Endothelial cell (in vitro differentiated cells): ENCODE measurements at regions not wholly inside any gene's neighbourhood (a gene's known extent, or its start where the extent isn't known, plus 50 kb on each side); places are given as distances from the start of the nearest gene placed in this dataset.
A peak's percentile ranks its signal among the peaks of the same experiment; 100 is the strongest.

Experiments
- DNase-seq: peaks from one replicate; pipeline ENCODE4 v3.0.0; 2021; ENCODE audit warnings: low spot score
- H3K27ac Mint-ChIP-seq: one replicate; pipeline ENCODE4 v1.8.0; 2021; ENCODE audit warnings: mixed read lengths, inconsistent platforms; ENCODE audit not compliant: unreplicated experiment
- H3K27me3 Mint-ChIP-seq: one replicate; pipeline ENCODE4 v1.8.0; 2021; ENCODE audit warnings: mild to moderate bottlenecking, moderate library complexity, mixed read lengths, inconsistent platforms; ENCODE audit not compliant: unreplicated experiment
- H3K36me3 Mint-ChIP-seq: one replicate; pipeline ENCODE4 v1.8.0; 2021; ENCODE audit warnings: mild to moderate bottlenecking, low read depth, mixed read lengths, inconsistent platforms; ENCODE audit not compliant: unreplicated experiment
- H3K4me1 Mint-ChIP-seq: one replicate; pipeline ENCODE4 v1.8.0; 2021; ENCODE audit warnings: mild to moderate bottlenecking, mixed read lengths, inconsistent platforms; ENCODE audit not compliant: unreplicated experiment
- H3K4me3 Mint-ChIP-seq: one replicate; pipeline ENCODE4 v1.8.0; 2021; ENCODE audit warnings: mild to moderate bottlenecking, mixed read lengths, inconsistent platforms; ENCODE audit not compliant: unreplicated experiment
- H3K9me3 Mint-ChIP-seq: one replicate; pipeline ENCODE4 v1.8.0; 2021; ENCODE audit warnings: mixed read lengths, inconsistent platforms; ENCODE audit not compliant: unreplicated experiment
- TF ChIP-seq, protein P1 (sequence below): fragments of 200-600 bp; sonication (generic); IDR thresholded peaks from one replicate; pipeline ENCODE4 v1.5.0; 2021; ENCODE audit warnings: antibody characterized with exemption; ENCODE audit not compliant: unreplicated experiment

DNA sequence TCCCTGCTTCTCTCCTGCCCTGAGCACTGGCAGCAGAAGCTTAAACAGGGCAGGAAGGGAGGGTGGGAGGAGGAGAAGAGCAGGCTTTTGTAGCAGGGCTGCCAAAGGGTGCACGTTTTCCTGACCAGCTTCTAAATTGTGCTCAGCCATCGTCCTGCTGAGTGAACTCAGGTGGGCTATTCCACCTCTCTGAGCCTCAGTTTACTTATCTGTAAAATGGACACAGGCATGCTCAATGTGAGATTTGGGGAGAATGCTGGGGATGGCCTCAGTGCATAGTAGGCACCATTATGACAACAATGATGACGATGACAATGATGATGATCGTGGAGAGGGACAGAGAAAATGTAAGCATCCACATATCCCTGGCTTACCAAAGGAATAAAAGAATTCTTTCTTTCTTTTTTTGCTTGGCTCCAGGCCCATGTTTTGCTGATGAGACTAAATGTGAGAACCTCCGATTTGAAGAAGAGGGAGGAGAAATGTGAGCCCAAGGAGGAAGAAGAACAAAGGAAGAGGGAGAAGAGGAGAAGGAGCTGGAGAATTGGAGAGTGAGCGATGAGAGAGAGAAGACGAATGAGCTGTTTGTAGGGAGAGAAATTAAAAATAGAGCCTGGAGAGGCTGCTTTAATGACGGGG is 105.5 kb upstream of the MYL2 start:
- DNase-seq: no peak
- no peak overlapping the region for H3K4me3 Mint-ChIP-seq
- no peaks in the 10 kb centered on the region for H3K9me3 Mint-ChIP-seq
- H3K4me1 Mint-ChIP-seq: no peaks in the 10 kb centered on the region
- TF ChIP-seq, protein P1, sequence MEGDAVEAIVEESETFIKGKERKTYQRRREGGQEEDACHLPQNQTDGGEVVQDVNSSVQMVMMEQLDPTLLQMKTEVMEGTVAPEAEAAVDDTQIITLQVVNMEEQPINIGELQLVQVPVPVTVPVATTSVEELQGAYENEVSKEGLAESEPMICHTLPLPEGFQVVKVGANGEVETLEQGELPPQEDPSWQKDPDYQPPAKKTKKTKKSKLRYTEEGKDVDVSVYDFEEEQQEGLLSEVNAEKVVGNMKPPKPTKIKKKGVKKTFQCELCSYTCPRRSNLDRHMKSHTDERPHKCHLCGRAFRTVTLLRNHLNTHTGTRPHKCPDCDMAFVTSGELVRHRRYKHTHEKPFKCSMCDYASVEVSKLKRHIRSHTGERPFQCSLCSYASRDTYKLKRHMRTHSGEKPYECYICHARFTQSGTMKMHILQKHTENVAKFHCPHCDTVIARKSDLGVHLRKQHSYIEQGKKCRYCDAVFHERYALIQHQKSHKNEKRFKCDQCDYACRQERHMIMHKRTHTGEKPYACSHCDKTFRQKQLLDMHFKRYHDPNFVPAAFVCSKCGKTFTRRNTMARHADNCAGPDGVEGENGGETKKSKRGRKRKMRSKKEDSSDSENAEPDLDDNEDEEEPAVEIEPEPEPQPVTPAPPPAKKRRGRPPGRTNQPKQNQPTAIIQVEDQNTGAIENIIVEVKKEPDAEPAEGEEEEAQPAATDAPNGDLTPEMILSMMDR: no peak
- H3K27me3 Mint-ChIP-seq: no peaks in the 10 kb centered on the region
- no peaks in the 10 kb centered on the region for H3K36me3 Mint-ChIP-seq
- H3K27ac Mint-ChIP-seq: no peak overlapping the region

DNA sequence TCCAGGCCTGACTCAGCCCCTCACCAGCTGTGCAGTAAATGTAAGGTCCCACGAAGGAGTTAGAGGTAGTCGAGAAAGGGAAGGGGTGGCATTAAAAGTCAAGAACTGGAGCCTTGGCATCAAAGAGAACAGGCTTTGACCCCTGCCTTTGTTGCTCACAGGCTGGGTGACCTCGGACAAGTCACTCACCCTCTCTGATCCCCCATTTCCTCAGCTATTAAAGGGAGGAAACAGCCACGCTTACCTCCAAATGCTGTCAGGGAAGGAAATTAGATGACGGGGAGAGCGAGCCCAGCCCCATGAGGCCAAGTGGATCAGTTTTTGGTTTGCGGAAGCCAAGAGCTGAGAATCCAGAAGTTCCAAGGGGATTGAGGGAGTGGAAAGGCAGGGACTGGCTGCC is 104.9 kb upstream of the MYL2 start:
- H3K27me3 Mint-ChIP-seq: peaks cover 1% of the 10 kb centered on the region

DNA sequence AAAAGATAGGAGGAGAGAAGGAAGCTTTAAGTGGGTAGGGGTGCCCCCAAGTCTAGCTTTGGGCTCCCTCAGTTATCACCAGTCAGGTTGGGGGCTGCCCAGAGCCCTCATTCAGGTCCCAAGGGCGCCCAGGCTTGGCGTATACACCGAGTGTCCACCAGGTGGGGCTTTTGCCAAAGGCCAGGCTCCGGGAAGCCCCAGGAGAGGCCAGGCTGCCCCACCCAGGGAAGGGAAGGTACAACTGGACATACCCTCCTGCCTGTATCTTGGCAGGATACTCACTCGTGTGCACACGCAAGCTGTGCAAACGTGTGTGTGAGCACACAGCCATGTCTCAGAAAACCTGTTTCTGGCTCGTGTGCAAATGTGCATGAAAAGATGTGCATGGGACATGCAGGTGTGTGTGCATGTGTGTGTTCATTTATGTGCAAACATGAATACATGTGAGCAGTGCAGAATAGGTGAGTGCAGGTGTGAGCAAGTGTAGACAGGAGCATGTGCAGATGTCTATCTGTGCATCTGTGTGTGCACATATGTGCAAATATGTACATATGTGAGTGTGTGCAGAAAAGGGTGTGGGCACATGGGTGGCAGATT is 103.9 kb upstream of the MYL2 start:
- peak; percentile 77 for DNase-seq
- no peaks in the 10 kb centered on the region for H3K4me1 Mint-ChIP-seq
- H3K9me3 Mint-ChIP-seq: no peaks in the 10 kb centered on the region
- no peak overlapping the region for H3K27ac Mint-ChIP-seq
- TF ChIP-seq, protein P1: peak; percentile 76
- no peak overlapping the region for H3K4me3 Mint-ChIP-seq
- no peaks in the 10 kb centered on the region for H3K36me3 Mint-ChIP-seq
- H3K27me3 Mint-ChIP-seq: peaks cover 3% of the 10 kb centered on the region

More for the DNA sequence above, 104.9 kb upstream of the MYL2 start:
- TF ChIP-seq, protein P1: no peak
- no peaks in the 10 kb centered on the region for H3K9me3 Mint-ChIP-seq
- no peak overlapping the region for H3K27ac Mint-ChIP-seq
- H3K4me1 Mint-ChIP-seq: no peaks in the 10 kb centered on the region
- no peaks in the 10 kb centered on the region for H3K36me3 Mint-ChIP-seq
- no peak for DNase-seq
- no peak overlapping the region for H3K4me3 Mint-ChIP-seq

DNA sequence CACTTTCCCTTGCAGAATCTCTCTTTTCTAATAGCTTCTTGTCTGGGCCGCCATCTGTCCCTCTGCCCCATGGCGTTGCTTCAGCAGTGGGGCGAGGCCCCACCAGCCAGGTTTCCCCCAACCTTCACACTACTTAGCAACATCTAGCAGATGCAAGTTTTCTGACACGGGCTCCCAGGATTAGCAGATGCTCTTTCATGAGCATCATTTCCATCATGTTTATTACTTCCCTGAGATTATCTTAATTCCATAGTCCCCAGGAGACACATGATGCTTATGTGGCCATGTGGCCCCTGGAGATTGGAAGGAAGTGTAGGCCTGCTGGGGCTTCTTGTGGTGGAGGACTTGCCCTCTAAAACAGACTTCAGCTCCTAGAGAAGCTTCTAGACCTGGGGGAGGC is 102.0 kb upstream of the MYL2 start:
- Mint-ChIP-seq H3K36me3 (no peaks in the 10 kb centered on the region), H3K27ac (no peak overlapping the region), H3K9me3 (no peaks in the 10 kb centered on the region), H3K27me3 (peaks cover 3% of the 10 kb centered on the region), H3K4me3 (no peak overlapping the region), H3K4me1 (no peaks in the 10 kb centered on the region)
- DNase-seq: no peak
- TF ChIP-seq, protein P1: no peak

DNA sequence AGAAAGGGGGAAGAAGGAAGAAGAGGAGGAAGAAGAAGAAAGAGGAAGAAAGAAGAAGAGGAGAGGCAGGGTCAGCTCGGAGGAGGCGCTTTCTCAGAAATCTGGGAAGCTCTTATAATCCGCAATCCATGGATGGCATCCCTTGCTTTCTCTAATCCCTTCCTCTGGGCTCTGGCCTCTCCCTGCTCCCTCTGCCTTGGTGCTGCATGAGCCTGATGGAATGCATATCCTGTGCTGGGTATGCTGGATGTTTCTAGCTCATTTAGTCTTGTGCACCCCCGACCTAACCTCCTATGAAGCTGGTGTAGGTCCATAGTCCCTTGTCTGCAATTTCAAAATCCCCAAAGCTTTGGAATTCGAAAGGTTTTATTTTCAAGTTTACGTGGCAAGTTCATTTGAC is 94.2 kb upstream of the MYL2 start:
- Mint-ChIP-seq H3K4me3 (no peak overlapping the region), H3K9me3 (no peaks in the 10 kb centered on the region), H3K27me3 (no peaks in the 10 kb centered on the region), H3K27ac (no peak overlapping the region), H3K36me3 (peaks cover 3% of the 10 kb centered on the region), H3K4me1 (peaks cover 3% of the 10 kb centered on the region)
- no peak for DNase-seq
- TF ChIP-seq, protein P1: no peak
